ENCODE measurements at regions not wholly inside any gene's neighbourhood (a gene's known extent, or its start where the extent isn't known, plus 50 kb on each side); places are given as distances from the start of the nearest gene placed in this dataset.

GRCh38 chr13:109595471-109595870, 190.9 kb downstream of the IRS2 start:
- DNase-seq (ENCODE audit: low spot score): no peak

DNA sequence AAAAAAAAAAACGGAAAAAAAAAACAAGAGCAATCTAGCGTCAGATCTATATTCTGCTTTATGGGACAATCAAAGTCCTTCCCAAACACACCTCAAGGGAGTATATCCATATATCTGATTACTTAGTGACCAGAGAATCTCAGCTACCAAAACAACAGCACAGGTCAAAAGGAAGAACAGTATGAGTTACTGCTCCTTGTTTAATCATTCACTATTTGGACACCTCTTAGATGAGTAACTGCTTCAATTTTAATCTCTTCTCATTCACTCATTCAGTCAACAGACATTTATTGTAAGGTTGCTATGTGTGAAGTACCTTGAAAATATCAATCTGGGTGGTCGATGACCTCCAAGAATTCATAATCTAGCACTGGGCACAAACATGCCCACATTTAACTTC, 193.2 kb downstream of the IRS2 start:
- DNase-seq (ENCODE audit: low spot score): no peak

DNA sequence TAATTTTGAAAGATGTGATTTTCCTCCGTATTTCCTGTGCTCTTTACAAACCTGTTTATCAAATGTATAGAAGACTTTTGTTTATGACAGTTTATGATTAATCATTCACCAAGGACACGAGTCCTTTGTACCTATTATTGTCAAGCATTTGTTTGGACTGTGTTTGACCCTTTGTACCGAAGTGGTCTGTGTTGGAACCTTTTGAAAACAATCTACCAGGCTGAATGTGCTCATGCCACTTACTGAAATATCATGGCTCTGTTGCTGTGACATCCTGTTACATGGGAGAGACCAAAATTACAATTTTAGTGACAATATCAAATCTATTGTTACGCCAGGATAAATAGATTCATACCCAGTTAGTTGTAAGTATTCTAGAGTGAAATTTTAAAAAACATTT, 193.6 kb downstream of the IRS2 start:
- DNase-seq (ENCODE audit: low spot score): no peak

DNA sequence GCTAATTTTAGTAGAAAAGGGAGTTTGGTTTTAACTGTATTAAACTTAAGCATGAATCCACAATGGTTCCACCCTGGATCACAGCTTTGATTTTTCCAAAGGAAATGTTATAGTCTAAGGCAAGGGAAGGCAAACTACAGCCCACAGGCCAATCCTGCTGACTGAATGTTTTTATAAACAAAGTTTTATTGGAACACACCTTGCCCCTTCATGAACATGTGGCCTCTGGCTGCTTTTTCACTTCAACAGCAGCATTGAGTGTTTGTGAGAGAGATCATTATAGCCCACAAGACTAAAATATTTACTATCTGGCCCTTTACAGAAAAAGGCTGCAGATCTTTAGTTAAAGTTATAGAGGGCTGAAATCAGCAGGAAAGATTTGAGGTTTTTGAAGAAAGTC, 198.7 kb downstream of the IRS2 start:
- DNase-seq (ENCODE audit: low spot score): no peak

DNA sequence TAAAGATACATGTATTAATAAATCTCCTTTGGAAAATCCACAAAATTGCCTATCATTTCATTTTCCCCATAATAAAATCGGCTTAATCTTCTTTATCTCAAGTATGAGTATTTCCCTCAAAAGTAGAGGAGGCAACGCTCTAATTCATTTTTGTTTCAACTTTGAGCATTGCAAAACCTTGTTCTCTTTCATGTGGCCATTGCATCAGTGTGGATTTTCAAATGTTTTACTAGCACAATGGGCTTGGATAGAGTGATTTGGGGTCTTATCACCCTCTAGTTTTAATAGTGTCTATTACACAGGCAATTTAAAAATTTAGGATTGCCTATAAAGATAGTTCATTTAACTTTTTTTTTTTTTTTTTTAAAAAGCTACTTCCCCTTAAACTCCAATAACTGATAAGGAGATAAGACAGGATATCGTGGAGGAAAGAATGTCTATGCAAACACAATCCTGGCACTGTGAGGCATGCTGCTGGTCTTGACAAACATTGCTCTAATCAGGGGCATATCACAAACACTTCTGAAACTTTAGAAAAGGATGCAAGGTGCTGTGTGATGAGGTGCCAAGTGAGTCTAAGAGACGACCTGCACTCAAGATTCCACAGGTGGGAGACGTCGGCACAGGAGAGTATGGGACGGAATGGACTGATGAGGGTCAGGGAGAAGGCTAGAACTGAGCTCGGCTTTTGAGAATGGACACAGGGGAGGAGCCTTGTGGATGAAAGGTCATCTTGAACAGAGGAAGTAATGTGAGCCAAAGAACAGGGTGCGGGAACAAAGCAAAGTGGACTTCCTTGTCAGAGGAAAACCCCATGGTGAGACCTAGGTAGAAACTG, 199.7 kb downstream of the IRS2 start:
- no peak for DNase-seq (ENCODE audit: low spot score)

- DNase-seq (ENCODE audit: low spot score): no peak
These were observed 201.5 kb downstream of the IRS2 start for GRCh38 chr13:109584844-109585361.

- DNase-seq (ENCODE audit: low spot score): no peak
These were observed 209.1 kb downstream of the IRS2 start for GRCh38 chr13:109577191-109577700.

DNA sequence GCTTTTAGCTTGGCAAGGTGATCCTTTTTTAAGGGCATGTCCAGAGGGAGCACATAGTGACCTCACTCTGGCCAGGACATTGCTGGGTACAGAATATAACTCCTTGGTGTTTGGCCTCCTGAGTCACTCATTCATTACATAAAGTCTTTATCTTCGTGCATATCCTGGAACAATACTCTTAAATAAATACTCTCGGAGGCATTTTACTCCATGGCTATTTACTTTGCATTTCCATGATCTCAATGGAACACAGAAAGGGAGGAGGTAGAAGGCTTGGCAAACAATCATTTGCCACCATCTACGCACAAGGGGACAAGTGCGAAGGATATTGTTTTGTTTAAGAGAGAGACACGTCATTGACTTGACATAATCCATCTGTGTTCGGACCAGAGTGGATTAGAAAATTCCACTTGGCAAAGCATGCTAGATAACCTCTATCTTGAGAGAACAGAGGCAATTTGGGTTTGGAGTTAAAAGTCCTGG, 210.0 kb downstream of the IRS2 start:
- no peak for DNase-seq (ENCODE audit: low spot score)

GRCh38 chr13:109575821-109576220, 210.6 kb downstream of the IRS2 start:
- no peak for DNase-seq (ENCODE audit: low spot score)

- no peak for DNase-seq (ENCODE audit: low spot score)
These were observed 214.0 kb downstream of the IRS2 start for GRCh38 chr13:109572389-109572788.

DNA sequence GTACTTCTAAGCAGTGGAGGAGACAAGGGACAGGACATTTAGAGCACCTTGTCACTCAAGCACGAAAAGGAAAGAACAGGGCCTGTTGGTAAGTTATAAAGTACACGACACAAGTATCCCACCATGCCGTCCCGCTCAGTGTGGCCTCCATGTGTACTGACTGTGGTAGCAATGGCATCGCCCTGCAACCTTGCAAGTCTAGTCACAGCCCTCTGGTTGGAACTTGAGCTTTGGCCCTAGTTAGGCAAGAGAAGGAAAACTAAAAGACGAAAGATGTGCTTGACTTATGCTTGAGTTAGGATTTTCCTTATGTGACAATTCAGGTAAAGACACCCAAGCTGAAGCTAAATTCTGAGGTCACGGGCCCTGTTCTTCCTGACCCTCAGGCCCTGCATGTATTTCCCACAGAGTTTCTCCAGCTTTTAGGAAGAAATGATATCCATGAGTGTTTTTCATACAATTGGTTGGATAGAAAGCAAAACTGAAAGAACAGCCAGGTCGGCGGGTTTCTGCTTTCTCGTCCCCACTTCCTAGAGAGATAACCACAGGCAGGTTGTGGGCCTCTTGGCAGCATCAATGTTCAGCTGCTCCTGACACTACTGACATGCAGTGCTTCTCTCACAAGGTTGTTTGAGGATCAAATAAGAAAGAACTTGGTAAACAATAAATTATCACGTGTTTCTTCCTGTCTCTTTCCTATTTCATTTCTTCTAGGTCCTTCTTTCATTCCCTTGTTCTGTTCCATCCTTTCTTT, 216.2 kb downstream of the IRS2 start:
- DNase-seq (ENCODE audit: low spot score): no peak

DNA sequence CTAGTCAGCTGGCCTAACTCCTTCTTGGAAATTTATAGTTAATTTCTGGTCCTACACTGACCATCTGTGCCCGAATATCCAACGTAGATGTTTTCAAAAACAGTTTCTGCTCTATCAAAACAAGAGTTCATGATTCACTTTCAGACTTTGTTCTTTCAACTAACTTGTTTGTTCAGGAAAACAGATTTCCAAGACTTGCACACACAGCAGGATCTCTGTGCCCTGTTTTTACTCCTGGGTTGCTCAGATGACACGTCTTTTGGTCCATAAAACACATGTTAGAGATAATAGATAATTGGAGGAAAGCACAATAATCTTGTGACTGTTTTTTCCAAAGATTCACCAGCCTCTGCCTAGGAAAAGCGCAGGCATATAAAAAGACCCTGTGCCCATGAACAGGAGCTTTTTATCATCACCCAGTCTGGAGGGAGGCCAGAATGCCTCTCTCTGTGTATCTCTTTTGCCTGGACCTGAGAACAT, 218.0 kb downstream of the IRS2 start:
- DNase-seq (ENCODE audit: low spot score): no peak

DNA sequence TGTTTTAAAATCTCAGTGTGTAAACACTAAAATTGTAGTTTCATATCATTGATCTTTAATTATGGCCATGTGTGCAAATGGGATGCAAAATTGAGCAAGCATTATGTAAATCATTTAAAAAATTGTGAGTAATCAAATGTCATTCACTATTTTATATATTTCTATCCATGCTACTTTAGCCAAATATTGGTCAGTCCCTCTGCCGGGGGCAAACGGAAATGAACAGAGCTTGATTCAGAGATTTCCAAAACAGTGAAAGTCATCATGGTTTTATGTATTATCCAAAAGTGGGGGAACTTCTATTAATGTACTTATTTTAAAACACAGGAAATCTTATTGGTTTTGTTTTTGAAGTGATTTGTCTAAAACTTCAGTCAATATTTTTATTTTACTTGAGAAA, 219.1 kb downstream of the IRS2 start:
- no peak for DNase-seq (ENCODE audit: low spot score)

- DNase-seq (ENCODE audit: low spot score): no peak
These were observed 220.5 kb downstream of the IRS2 start for GRCh38 chr13:109565877-109566276.

GRCh38 chr13:109548374-109548773, 238.0 kb downstream of the IRS2 start:
- no peak for DNase-seq (ENCODE audit: low spot score)

DNA sequence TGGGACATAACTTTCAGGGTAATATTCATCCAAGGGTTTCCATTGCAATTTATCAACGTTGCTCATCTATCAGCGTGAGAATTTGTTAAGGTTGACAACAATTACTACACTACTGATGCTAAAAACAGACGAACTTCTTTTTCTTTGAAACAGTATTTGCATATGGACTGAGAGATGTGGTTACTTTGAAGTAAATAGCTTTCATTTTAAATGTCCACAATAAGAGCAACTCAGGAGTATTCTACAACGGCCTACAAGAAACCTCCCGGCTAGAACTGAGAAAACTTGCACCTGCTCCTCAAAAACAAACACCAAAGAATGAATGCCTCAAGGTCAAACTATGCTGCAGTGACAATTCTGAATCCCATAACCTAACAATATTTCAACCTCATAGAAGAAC, 238.4 kb downstream of the IRS2 start:
- DNase-seq (ENCODE audit: low spot score): no peak

- DNase-seq (ENCODE audit: low spot score): no peak
These were observed 240.5 kb downstream of the IRS2 start for GRCh38 chr13:109545931-109546330.

GRCh38 chr13:109541081-109541480, 245.3 kb downstream of the IRS2 start:
- no peak for DNase-seq (ENCODE audit: low spot score)

DNA sequence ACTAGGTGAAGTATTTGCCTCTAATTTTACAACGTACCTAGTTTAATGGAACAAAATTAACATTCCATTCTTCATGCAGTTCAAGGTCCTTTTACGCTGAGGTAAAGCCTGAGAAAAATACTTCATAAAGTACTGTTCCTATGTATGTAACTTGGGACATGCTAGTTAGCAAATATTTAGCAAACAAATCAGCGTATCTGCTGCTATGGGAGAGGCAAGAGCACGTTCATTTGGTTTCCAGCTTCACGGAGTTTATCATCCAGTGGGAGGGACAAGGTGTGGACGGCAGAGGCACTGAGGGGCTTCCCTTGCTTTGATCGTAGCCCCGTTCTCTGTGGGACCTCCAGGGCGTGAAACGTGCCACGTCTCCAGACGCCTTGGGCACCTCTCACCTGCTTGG, 248.8 kb downstream of the IRS2 start:
- DNase-seq (ENCODE audit: low spot score): no peak

GRCh38 chr13:109533350-109533749, 253.0 kb downstream of the IRS2 start:
- DNase-seq (ENCODE audit: low spot score): no peak

DNA sequence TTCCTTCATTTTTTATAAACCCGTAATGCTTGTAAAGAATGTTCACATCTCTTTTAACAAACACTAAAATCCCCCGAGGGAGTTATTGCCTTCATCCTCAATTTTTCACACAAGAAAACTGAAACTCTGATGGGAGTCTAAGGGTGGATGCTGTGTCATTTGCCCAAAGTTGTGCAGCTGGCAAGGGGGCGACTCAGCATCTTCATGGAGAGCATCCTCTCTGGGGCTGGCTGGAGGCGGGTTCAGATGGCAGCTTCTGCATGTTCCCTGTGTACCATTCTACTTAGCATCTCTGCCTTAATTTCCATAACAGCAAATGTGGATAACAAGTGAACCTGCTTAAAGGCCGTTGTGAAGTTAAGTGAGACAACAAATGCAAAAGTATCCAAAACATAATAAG, 256.4 kb downstream of the IRS2 start:
- DNase-seq (ENCODE audit: low spot score): no peak

DNA sequence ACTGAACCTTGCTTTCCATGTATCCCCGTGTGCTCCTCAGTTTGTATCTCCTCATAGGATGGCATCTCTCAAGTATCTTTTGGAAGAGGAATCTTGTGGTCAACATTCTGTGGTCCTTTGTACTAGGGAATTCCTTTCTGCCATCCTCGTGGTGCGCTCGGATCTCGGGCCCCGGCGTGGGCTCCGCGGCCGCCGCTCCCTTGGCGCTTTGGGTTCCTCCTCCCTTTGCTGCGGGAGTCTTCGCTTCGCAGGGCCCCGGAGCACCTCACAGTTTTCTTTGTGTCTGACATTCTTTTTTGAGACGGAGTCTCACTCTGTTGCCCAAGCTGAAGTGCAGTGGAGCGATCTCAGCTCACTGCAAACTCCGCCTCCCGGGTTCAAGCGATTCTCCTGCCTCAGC, 264.7 kb downstream of the IRS2 start:
- no peak for DNase-seq (ENCODE audit: low spot score)

DNA sequence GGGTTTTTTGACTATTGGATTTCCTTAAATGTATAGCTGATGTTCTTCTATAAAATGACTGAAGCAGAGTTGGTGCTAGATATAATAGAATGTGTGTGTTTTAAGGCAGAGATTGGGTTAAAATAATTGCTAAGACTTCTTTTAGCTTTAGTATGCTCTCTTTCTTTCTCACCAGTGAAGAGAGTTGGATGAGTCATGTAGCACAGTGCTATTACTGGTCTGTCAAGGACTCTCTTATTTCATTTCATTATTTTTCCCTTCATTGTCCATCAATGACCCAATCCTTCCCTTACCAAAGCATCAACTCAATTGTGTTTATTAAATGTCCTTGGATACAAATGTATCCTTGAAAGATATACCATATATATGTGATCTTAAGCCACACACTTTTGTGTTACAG, 268.9 kb downstream of the IRS2 start:
- no peak for DNase-seq (ENCODE audit: low spot score)
